Activated CD4-positive, alpha-beta T cell treated with anti-CD3 and anti-CD28 coated beads, Interleukin-2, amount 50 U/mL, for 1 hour (primary cell): ENCODE measurements at regions not wholly inside any gene's neighbourhood (a gene's known extent, or its start where the extent isn't known, plus 50 kb on each side); places are given as distances from the start of the nearest gene placed in this dataset.

Source experiments
- DNase-seq: peaks from one replicate; pipeline ENCODE4 v3.0.0-alpha.2; 2020

DNA sequence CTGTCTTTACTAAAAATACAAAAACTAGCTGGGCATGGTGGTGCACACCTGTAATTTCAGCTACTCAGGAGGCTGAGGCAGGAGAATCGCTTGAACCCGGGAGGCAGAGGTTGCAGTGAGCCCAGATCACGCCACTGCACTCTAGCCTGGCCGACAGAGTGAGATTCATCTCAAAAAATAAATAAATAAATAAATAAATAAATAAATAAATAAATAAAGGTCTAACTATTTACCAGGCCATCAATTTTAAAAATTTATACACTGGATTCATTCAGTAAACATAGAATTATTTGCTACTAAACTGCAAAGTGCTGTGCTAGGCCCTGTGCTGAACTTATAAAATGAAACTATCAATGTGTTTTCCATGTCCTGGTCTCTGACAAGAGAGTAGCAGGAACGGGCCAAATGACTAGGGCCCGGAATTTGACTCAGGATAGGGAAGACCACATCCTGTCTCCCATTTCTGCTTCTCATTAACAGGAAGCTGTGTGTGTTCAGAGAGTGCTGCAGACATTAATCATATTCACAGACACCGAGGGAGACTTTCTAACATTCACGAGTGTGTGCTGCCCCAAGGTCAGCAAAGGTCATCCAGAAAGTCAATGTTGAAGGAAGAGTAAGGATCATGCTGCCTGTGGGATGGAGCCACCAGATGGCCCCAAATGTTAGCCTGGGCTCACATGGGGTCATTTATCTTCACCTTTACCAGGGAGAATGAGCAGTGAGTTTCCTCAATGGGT, 95.8 kb downstream of the SPP2 start:
- no peak for DNase-seq

DNA sequence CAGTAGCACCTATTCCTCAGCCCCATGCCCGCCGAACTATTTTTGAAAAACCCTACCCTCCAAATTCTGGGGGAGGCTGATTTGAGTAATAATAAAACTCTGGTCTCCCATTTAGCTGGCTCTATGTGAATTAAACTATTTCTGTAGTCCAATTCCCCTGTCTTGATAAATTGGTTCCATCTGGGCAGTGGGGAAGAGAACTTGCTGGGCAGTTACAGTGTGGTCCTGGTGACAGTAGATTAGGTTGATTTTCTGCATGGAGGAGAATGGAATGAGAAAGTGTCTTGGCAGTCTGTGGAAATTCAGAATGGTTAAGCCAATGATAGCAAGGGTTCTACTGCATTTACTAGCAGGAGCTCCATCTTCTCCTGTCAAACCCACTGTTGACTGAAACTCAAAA, 95.0 kb downstream of the SPP2 start:
- no peak for DNase-seq

DNA sequence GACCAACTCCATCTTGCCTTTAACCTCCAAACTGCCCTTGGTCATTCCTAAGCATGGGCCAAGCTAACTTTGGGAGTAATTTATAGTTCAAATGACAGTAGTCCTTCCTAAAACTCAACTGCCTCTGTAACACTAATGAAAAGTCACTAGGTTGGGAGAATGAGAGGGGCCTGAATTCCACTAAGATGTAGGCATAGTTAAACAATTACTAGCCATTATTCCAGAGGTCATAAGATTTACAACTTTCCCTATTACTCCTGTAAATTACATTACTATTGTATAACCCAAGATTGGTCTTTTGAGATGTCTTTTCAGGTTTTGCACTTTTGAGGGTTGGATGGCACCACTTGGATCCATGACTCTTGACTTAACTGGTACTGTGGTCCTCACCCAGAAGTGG, 94.6 kb downstream of the SPP2 start:
- no peak for DNase-seq

DNA sequence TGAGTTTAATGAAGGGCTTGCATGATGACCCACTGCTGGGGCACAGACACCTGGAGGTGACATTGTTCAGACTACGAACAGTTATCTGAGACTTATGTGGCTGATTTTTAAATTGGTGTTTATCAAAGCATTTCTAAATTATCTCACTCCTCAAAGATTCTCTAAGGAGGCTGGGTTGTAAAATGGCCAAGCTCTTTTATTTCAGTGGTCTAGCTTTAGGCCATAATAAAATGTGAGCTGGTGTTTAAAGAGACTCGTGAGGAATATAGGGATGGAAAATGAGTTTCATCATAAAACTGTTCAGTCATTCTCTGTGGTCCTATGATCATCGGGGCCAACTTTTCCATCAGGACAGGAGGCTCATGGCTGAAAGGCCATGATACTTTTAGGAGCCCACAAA, 93.4 kb downstream of the SPP2 start:
- no peak for DNase-seq

DNA sequence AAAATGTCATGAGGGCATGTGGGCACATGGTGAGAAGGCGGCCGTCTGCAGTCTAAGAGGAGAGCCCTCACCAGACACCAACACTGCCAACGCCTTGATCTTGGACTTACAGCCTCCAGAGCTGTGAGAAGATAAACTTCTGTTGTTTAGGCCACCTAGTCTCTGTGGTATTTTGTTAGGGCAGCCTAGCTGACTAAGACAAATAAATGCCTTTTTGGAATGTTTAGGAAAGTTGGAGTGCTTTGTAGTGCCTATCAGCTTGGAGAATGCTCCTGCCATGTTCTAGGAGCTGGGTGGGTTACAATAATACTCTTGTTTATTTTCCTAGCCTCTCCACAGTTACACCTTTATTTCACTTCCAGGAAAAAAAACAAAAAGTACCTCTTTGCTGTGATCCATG, 92.0 kb downstream of the SPP2 start:
- DNase-seq = no peak

DNA sequence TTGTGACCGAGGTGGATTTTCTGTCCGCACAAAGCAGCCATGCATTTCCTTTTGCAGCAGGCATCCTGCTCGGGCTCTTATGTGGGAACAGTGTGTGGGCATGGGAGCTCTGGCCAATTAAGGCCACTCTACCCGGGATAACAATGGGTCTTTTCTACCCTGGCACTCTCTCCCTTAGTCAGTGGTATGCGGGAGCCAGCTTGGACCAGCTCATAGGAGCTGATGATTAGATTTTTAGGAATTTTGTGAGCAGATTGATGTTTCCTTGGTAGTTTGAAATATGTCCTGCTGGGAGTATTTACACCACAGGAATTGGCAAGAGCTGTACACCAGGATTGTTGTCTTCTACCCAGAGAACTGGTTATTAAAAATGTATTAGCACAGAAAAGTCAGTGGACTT, 89.3 kb downstream of the SPP2 start:
- no peak for DNase-seq

DNA sequence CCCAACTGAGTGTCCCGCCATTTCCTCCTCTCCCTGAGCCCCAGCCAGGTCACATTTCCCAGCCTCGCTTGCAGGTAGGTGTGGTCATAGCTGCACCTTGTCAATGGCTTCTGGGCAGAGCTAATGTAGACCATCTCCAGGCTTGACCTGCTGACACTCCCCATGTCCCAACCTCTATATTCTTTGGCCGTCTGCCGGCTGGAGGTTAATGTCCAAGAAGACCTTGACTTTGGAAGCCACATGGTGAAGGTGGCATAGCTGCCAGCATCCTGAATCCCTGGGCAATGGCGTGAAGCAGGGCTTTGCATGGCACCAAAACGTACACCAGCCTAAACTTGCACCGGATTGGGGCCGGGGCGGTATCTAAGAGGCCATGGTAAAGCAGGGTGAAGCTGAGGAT, 88.3 kb downstream of the SPP2 start:
- DNase-seq = no peak

DNA sequence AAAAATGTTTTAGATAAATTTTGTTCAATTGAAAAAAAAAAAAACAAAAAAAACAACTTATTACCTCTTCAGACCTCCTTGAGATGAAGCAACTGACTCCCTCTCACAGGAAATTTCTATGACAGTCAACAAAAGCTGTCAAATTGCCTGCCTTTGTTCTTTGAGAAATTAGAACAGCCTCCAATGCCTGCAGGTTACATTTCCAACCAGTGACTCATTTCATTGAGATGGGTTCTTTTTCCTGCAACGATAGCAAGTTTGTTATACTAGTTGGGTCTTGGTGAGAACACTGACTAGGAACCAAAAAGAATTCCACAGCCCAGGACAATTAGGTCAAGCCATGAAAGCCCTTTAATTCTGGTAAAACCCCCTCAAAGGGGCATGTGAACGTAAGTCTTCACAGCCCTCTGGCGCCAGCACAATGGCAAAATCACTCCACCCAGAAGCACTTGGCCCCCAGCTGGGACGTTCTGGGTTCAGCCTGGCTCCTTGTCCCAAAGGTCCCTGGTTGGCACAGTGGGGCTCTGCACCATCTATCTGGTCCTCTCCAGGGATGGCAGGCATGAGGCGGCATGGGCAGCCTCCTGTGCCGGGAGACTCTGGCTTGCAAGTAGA, 87.0 kb downstream of the SPP2 start:
- no peak for DNase-seq

DNA sequence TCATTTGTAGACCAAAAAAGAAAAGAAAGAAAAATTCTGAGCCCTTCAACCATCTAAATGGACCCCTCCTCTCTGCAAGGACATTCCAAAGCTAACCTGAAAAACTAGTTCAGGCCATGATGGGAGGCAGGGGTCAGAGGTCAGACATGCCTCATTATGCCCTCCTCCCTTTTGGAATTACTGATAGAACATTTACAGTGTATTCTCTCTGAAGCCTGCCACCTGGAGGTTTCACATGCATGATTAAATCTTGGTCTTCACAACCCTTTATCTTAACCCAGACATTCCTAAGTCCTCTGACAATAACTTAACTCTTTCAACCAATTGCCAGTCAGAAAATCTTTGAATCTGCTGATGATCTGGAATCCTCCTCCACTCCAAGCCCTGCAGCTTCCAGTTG, 86.0 kb downstream of the SPP2 start:
- DNase-seq = no peak

DNA sequence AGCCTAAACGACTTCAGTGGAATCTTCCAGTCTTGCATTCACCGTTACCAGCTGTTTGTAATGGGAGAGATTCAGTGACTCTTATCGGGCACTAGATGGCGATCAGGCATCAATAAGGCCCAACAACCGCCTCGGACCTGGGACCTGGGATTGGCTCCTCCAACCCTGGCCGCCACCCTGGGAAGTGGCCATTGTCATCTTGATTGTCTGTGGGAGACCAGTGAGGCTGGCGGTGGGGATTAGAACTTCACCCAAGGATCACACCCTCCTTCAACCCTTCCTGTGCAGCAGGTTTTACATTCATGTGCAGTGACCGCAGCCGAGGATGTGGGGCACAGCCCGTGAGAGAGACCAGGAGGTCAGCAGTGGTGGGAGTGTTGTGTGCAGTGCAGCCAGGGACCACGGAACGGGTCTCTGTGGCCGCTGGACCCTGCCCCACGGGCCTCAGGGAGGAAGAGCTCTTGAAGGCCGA, 85.3 kb downstream of the SPP2 start:
- DNase-seq = peak; percentile 45

DNA sequence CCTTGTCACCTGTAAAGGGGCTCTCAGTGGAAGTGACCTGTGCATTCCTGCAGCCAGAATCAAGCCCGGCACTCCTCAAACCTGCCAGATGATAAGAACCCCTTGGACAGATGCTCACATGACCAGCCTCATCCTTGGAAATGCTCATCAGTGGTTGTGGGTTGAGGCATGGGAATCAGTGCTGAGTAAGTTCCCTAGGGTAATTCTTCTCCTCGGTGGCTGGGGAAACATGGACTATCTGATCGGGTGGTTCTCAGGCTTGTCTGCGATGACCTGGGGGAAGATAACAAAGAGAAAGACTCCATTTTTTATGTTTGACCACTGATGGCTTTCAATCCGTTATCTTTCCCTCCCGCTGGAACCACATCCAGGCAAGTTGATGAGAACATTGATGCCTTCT, 84.0 kb downstream of the SPP2 start:
- no peak for DNase-seq

DNA sequence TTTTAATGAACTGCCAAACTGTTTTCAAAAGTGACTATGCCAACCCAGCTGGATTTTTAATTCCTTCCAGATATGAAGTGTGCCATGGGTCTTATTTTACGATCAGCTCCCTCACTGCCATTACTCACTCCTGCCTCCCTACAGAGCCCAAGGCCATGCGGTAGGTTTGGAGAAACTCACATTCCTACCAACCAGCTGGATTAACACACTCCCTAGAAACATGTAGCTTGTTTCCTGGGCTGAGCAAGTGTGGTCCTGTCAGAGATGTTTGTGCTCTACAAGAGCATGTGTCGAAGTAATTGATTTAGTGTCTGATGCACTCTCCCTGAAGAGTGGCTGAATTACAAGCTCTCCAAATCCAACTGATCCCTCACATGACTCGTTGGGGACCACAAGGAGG, 82.5 kb downstream of the SPP2 start:
- no peak for DNase-seq

DNA sequence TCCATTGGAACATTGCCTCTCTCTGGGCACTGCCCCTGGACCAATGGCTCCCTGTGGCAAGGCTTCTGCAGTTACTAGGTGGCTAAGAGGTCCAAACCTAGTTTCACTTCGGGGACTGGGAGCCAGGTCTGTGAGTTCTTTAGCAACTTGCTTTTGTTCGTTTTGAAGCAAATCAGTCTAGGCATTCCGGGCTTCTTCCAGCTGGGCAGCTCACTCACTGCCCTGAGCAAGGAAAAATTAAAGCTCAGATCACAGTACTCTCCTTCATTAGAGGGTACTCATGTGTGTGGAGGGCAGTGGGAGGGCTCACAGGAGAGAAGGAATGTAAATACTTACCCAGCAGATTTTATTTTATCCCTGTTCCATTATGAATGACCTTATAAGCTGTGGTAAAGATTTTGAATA, 80.3 kb downstream of the SPP2 start:
- no peak for DNase-seq

DNA sequence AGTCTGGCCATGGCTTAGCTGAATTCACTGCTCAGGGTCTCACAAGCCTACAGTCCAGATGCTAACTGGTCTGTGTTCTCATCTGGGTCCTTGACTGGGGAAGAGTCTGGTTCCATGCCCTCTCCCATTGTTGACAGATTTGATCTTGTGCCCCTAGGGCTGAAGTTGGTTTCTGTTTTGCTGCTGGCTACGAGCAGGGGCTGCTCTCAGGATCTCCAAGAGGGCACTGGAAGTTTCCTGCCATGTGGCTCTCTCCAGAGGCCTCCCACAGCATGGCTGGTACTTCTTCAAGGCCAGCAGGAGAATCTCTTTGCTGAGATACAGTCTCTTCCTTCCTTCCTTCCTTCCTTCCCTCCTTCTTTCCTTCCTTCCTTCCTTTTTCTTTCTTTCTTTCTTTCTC, 78.1 kb downstream of the SPP2 start:
- no peak for DNase-seq
